ENCODE measurements at regions not wholly inside any gene's neighbourhood (a gene's known extent, or its start where the extent isn't known, plus 50 kb on each side); places are given as distances from the start of the nearest gene placed in this dataset.
"Not testable (repeated sequence)": the region's sequence is repeated elsewhere in the genome, so short reads cannot be mapped to it uniquely, and the experiment has no call there.

DNA sequence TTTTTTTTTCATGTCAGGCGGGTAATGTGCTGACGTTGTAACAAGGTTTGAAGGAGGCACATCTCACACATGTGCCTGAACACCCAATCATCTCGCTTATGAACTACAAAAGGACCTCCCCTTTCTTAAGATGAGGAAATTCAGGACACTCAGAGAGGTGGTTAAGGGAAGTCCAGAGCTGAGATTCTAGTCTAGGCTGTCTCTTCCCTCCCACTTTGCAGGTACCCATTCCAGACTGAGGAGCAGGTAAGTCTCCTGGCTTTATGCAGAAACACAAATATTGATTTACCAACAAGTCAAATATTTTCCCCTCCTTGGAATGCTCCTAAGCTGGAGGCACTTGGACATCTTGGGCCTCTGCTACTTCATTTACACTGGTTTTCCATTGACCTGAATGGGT is 122.9 kb upstream of the CADM1 start:
- DNase-seq (ENCODE audit: low read depth in 4 of 4, low spot score in 1 of 4): no peak

DNA sequence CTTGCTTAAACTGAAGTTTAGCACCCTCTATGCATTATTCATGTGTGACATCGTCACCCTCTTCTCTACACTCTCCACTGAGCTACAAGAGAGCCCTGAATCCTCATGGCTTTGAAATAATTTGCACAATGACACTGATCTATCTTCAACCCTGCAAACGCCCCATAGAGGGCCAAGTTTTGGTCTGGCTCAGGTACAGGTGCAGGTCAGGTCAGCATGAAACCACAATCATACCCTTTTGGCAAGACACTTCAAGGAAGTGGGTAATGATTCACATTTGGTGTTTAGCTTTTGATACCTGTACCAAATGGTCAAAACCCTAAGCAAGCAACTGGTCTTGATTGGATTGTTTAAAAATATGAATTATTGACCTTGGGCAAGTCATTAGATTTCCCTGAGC is 122.2 kb upstream of the CADM1 start:
- no peak for DNase-seq (ENCODE audit: low read depth in 4 of 4, low spot score in 1 of 4)

- no peak for DNase-seq (ENCODE audit: low read depth in 4 of 4, low spot score in 1 of 4)
Observed at GRCh38 chr11:115625502-115625901, 121.3 kb upstream of the CADM1 start.

- no peak for DNase-seq (ENCODE audit: low read depth in 4 of 4, low spot score in 1 of 4)
Observed at GRCh38 chr11:115624065-115624464, 119.8 kb upstream of the CADM1 start.

- no peak for DNase-seq (ENCODE audit: low read depth in 4 of 4, low spot score in 1 of 4)
Observed at GRCh38 chr11:115623021-115623451, 118.8 kb upstream of the CADM1 start.

DNA sequence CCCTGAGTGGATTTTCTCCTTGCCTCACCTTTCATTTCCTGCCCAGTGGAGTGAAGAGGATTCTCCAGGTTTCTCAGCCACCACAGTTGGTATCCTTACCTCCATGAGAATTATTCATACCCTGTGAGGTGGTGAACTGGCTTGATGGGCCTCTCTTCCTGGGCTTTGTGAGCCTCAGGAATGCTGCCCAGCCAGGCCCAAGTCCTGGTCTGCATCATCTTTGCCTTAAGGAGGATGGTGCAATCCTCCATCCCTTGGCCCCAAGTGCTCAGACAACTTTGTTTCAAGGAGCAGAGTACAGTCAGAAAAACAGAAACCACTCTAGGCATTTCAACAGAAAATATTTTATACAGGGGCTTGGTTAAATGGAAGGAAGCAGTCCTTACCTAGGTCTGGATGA is 114.2 kb upstream of the CADM1 start:
- no peak for DNase-seq (ENCODE audit: low read depth in 4 of 4, low spot score in 1 of 4)

DNA sequence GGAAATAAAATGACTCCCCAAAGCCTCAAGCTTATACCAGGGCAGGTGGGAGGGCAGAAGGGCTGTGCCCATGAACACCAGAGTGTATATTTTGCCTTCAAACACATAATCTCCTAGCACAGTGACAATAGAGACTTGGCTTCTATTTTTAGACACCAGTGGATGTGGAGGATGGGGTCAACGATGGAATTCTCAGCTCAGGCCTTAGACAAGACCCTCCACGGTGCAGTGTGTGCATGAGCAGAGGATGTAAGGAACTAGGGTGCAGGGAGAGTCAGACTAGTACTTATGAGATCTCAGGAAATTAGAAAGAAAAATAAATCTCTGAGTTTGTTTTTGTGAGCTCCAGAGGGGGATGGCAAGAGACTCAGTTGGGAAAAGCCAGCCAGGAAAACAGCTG is 113.6 kb upstream of the CADM1 start:
- DNase-seq (ENCODE audit: low read depth in 4 of 4, low spot score in 1 of 4): no peak

DNA sequence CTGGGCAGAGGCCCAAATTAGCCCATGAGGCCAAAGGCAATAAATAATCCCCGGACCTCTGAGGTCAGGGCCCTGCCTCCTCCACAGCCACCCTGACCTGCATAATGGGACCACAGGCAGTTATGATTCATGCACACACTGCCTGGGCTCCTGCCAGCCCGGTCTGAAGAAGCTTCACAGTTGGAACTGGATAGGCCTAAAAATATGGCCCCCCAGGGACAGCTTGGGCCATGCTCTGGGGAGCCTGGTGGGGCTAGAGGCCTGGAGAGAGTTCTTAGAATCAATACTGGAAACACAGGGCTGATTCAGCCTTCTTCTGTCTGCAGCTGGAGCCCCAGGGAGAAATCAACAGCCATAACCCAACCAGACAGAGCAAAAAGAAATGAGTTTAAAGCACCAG is 112.8 kb upstream of the CADM1 start:
- DNase-seq (ENCODE audit: low read depth in 4 of 4, low spot score in 1 of 4): no peak

DNA sequence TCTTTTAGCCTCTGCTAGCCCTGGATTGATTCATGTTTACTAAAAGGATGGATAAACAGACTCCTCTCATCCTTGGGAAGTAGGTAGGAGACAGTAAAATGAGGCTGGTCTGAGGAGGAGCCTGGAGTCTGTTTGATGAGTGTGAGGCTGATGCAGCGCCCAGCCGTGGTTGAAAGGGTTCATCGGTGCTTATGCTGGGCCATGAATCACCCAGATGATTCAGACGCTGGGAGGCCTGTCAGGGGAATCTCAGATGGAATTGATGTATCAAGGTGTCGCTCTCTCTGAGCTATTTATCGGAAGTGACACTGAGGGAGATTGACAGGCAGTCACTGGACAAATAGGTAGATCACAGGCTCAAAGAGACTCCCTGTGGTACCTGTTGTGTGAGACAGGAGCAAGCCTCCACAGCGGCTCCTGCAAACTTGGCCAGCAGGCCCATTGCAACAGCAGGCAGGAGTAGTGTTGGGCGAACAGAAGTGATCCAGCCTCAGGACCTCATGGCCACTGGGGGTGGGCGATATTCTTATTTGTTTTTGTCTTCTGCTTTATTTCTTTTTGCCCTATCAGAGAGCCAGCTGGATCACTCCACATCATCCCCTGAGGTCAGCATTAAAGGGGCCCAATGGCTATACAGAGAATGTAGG is 109.9 kb upstream of the CADM1 start:
- DNase-seq (ENCODE audit: low read depth in 4 of 4, low spot score in 1 of 4): no peak

GRCh38 chr11:115613004-115613403 is 108.8 kb upstream of the CADM1 start:
- no peak for DNase-seq (ENCODE audit: low read depth in 4 of 4, low spot score in 1 of 4)

DNA sequence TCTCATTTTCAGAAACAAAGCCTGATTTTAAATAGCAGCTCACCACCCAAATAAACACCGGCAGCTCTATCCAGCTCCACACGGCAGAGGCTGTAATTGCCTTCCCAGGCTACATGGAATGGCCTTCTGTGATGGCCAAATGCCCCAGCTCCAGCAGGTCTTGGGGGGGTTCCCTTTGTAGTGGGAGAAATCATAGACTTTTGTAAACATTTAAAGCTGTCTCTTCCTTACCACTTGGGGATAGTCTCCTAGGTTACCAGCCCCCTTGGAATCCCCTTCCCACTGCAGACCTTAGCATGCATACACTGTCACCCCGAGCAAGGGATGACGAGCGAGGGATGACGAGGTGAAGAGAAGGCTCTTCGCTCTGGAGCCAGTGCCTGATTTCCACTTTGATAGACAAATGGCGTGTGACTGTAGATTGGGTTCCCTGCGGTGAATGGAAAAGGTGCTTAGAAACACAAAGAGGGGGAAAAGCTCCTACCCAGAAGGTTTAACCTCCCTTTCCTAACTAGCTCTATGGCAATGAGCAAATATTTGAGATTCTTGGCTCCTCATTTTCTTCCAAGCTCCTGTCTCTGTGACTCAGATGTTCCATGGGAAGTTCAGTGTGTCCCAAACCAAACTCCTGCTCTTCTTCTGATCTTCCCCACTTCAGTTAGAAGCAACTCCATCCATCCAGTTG is 108.0 kb upstream of the CADM1 start:
- no peak for DNase-seq (ENCODE audit: low read depth in 4 of 4, low spot score in 1 of 4)

- no peak for DNase-seq (ENCODE audit: low read depth in 4 of 4, low spot score in 1 of 4)
Observed at GRCh38 chr11:115611343-115611742, 107.1 kb upstream of the CADM1 start.

- DNase-seq (ENCODE audit: low read depth in 4 of 4, low spot score in 1 of 4): no peak
Observed at GRCh38 chr11:115610908-115611307, 106.7 kb upstream of the CADM1 start.

DNA sequence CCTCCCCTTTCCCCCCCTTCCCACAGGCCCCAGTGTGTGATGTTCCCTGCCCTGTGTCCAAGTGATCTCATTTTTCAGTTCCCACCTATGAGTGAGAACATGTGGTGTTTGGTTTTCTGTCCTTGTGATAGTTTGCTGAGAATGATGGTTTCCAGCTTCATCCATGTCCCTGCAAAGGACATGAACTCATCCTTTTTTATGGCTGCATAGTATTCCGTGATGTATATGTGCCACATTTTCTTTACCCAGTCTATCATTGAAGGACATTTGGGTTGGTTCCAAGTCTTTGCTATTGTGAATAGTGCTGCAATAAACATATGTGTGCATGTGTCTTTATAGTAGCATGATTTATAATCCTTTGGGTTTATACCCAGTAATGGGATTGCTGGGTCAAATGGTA is 106.0 kb upstream of the CADM1 start:
- DNase-seq (ENCODE audit: low read depth in 4 of 4, low spot score in 1 of 4): not testable (repeated sequence)

DNA sequence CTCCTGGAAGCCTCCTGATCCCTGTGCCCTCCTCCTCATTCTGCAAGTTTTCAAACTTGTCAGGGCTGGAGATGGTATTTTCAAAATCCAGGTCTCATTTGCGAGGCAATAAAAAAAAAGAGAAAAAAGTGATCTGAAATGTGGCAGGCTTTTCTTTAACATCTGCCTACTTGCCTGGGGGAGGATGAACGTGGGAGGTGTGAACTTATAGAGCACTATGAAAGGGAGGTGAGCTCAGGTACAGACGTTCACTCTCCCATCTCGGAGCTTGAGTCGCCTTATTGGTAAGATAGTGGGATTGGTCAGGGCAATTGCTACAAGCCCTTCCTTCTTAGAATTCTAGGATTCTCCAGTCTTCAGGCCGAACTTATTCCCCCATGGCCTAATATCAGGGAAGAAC is 104.8 kb upstream of the CADM1 start:
- no peak for DNase-seq (ENCODE audit: low read depth in 4 of 4, low spot score in 1 of 4)

- DNase-seq (ENCODE audit: low read depth in 4 of 4, low spot score in 1 of 4): no peak
Observed at GRCh38 chr11:115607621-115608221, 103.5 kb upstream of the CADM1 start.

DNA sequence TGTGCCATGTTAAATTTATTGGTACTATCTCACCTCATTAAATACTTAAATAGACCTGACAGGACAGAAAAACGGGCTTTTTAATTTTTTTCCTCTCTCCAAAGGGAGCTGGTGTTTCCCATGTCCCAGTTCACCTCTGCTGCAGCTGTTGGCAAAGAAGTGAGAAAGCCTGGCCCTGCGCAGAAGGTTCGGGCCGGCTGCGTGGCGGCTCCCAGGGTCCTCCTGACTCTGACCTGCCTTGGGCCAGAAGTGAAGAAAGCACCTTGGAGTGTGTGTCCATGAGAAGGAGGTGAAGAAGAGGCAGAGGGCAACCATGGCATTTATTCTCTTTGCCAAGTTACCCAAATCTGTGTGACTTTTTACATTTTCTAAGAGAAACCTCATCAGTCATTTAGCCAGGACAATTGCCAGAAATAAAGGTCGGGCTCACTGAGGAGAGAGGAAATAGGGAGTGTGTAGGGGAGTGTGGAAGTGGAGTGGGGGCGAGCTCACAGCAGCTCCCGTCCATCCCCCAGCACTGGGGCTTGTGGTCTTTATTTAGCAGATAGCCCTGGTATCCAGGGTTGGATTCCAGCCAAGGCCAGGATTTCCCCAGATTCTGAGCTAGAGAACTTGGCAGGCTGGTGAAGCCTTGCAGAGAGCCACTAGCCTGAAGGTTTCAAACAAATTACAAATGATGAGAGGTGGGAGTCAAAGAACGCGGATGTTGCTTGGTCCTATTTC is 102.4 kb upstream of the CADM1 start:
- no peak for DNase-seq (ENCODE audit: low read depth in 4 of 4, low spot score in 1 of 4)

DNA sequence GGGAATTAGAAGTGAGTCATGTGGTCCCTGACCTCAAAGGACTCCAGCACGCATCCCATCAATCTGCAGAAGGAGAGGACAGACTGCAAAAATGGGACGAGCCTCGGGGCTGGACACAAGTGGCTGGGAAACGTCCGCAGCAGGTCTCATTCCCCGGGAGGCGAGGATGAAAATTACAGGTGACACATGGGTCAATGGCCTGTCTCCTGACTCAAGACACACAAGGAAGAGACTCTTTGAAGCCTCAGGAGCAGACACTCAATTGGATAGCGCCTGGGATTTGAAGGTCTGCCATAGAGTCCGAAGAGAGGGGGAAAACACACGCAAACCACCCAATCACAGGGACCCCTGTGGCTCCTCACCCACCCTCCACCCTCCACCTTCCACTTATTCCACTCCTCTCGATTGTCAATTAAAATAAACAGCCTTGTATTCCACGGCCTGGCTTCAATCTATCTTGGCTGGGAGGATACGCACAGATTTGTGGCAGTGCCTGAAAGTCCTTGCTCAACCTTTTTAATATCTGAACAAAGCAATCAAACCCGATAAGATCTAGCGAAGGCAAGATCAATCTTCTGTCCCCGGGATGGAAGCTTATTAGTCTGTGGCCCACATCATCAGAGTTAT is 101.8 kb upstream of the CADM1 start:
- no peak for DNase-seq (ENCODE audit: low read depth in 4 of 4, low spot score in 1 of 4)

GRCh38 chr11:115605397-115605796 is 101.2 kb upstream of the CADM1 start:
- not testable (repeated sequence) for DNase-seq (ENCODE audit: low read depth in 4 of 4, low spot score in 1 of 4)

GRCh38 chr11:115599125-115599524 is 94.9 kb upstream of the CADM1 start:
- no peak for DNase-seq (ENCODE audit: low read depth in 4 of 4, low spot score in 1 of 4)

DNA sequence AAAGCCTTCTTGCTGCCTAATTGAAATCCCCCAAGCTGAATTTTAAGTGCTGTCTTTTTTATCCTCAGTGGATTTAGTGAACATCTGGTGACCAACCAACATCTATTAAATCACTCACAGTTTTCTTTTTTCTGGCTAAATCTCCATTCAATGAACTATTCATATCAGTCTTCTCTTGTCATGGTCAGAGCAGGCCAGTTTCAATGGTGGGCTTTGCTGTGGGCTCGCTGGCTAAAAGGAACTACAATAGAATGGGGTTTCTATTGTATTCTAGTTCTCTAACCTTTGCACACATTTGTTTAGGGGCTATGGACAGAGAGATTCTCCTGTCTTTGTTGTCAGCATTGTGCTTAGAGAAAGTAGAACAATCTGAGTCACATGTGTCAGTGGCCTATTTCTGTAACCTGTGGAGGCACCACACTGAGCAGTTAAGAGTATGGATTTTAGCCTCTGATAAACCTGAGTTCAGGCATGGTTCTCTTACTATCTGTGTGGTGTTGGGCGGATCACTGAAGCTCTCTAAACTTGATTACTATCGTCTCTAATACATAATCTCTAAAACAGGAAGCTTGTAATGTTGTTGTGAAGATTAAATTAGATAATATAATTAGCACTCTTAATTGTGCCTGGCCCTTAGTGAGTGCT is 94.2 kb upstream of the CADM1 start:
- no peak for DNase-seq (ENCODE audit: low read depth in 4 of 4, low spot score in 1 of 4)

Measured in stimulated activated CD4-positive, alpha-beta T cell treated with anti-CD3 and anti-CD28 coated beads, Interleukin-1b, Interleukin-23, amount 100 ng/mL, for 24 hours (primary cell).